ENCODE measurements at regions not wholly inside any gene's neighbourhood (a gene's known extent, or its start where the extent isn't known, plus 50 kb on each side); places are given as distances from the start of the nearest gene placed in this dataset.
"Not testable (repeated sequence)": the region's sequence is repeated elsewhere in the genome, so short reads cannot be mapped to it uniquely, and the experiment has no call there.

DNA sequence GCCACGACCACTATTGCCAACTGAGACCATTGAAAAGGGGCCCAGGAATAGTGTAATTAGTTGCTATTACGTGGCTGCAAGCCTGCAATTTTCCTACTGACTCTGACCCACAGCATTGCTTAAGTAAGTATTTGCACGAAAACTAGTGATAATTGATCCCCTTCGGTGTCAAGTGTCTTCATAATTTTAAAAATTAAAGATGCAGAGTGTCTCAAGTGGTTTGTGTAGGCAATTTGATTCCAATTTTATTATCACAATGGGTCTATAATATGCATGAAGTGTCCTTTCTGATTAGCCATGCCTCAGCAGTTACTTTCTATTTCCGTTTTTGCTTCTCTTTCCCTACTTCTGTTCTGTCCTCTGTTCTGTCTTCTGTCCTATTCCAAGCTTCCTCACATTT lies 259.2 kb downstream of the C3orf38 start:
- DNase-seq (ENCODE audit: low spot score), result no peak

DNA sequence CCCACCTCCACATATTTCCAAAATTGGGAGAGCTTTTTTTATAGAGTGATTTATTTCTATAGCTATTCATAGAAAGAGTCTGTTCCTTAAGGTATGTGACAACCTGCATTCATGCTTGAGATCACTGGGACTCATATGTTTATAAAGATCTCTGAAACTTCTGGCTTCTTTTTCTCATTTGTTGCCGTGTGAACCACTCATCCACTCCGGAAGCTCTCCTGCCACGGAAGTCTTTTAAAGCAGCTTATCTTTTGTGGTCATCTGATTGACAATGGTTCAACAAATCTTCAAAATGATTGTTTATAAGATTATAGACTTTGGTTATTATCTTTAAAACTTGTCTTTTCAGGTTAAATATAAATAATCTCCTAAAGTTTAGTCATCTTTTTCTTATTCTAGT lies 260.5 kb downstream of the C3orf38 start:
- no peak for DNase-seq (ENCODE audit: low spot score)

DNA sequence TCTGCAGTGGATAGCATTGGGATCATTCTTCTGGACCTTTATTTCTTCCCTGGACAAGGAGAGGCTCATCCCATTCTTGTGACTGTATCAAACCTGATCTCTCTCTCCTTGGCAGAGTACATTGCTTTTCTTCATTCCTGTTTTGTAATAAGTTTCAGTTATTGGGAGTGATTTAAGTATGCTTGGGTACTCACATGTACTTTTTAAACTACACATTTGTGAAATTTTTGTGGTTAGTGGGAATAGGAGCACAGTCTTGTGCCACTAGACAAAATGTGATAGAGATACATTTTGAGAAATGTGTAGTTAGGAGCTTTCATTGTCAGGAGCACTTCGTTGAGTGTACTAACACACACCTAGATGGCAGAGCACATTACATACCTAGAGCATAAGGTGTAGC lies 262.6 kb downstream of the C3orf38 start:
- DNase-seq (ENCODE audit: low spot score), result no peak

DNA sequence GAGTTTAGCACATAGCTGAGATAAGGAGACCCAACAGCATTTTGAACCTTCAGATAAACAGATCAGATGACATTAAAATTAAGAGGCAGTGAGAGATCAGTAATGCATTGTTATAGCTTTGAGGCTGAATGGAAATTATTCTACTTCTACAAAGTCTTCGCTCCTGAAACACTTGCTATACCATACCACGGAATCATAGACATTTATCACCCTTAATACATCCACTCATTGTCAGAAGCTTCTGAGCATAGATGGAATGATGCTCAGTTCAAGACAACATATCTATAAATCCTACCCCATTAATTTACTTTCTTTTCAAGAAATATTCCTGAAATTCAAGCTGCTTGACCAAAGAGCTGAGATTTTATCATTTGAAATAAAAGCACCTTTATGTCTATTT lies 266.7 kb downstream of the C3orf38 start:
- no peak for DNase-seq (ENCODE audit: low spot score)

DNA sequence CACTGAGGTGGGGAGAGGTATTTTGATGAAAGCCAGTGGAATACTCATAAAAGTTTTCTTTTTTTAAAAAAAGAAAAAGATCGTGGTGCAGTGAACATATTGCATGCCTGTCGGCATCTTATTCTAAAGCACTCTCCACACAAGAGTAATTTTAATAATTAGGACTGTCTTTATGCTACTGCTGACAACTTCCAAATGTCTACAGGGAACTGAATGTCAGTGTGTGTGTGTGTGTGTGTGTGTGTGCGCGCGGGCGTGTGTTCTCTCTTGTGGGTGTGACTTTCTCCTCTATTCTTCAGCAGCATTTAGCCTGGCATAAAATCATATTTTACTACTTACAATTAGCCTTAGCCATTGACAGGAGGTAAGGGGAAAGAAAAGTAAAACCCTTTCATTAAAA lies 268.5 kb downstream of the C3orf38 start:
- no peak for DNase-seq (ENCODE audit: low spot score)

DNA sequence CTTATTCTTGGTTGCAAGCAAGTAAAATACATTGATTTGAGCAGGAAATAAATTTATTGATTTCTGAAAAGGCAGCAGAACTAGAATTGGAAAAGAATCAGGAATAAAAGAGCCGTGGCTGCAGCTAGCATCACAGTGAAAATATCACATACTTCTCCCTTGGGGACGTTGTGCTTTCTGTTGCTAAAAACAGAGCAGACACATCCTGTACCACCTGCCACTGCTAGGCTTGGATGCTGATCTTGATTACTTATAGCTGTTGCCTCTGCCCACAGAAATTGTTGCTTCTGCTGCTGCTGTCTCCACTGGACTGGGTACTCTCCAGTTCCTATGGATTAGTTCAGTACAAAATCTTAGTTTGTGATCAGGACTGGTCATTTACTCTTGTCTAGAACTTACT lies 283.8 kb downstream of the C3orf38 start:
- no peak for DNase-seq (ENCODE audit: low spot score)

DNA sequence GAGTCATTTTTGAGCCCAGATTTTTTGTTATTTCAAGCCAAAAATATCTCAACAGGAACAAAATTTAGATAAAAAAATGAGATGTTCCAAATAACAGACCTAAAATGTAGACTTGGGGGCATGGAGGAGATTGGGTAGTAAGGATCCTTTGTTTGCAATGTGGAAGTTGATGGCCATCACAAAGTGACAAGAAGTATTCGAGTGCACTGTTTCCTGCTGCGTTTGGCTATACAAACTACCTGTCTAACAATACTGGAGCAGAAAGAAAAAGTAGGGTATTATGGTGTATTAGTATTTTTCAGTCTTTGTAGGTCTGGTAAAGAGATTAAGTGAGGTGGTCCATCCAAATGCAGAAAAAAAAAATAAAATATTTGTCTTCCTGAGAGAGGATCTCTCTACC lies 284.2 kb downstream of the C3orf38 start:
- DNase-seq (ENCODE audit: low spot score), result no peak

DNA sequence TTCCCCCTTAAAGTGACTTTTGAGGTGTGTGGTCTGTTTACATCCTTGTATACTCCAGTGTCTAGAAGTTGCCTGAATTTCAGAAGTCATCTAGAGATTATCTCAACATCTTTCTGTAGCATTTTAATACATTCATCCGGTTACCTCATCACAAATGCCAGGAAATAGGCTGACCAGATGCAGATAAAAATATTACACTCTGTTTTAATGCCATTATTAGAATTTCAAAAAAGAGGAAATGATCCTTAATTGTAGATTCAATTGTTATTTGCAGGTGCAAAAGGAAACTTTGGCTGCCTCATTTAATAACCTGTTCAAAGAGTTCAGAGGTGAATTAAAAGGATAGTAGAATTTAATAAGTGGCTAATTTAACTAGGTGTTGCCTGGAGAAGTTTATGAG lies 290.9 kb downstream of the C3orf38 start:
- no peak for DNase-seq (ENCODE audit: low spot score)

DNA sequence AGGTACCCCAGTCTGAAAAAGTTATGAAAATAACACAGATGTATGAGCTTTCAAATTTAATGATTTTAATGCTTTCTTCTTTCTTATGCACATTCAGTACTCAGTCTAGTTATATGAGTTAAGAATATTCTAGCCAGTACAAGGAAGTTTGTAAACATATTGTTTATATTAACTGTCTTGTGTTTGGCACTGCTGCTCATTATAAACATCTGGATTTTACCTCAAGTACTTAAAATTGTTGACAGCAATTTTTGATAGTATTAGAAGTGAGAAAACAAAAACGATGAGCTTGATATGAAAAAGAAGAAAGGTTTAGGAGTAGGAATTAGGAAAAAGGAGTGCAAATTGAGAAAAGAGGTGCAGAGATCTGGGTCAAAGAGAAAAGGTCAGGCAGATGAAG lies 293.3 kb downstream of the C3orf38 start:
- no peak for DNase-seq (ENCODE audit: low spot score)

DNA sequence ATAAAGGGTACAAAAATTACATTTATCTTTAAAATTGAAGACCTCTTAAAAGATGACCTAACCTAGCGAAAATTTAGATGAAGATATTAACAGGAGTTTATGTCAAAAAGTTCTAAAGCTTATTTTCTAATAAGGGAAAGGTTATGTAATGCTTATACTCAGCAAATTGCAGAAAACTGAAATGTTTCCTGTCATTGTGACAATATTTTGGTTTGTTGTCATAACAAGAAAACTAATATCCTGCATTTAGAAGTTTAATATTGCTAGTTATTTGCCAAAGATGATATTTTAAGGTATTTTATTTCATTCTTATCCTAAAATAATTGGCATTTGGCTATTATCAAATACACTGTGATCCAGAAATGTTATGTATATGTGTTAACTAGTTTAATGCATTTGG lies 294.5 kb downstream of the C3orf38 start:
- no peak for DNase-seq (ENCODE audit: low spot score)

DNA sequence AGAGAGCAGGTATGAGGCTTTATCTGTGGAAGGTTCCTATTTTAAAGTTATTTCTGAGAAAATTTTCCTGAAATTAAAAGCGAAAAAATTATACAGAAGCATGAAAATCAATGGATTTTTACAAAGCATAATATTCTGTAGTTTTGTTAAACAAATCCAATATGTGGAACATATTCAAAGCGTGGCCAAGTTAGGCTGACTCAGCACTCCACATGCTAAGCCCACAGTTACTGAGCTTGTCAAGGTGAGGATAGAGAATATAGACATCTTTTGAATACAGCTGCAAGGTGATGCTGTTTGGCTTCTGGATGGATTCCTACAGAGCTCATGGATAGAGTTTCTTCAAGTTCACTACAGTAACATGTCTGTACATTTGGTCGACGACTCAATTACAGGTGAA lies 302.5 kb downstream of the C3orf38 start:
- DNase-seq (ENCODE audit: low spot score), result no peak

DNA sequence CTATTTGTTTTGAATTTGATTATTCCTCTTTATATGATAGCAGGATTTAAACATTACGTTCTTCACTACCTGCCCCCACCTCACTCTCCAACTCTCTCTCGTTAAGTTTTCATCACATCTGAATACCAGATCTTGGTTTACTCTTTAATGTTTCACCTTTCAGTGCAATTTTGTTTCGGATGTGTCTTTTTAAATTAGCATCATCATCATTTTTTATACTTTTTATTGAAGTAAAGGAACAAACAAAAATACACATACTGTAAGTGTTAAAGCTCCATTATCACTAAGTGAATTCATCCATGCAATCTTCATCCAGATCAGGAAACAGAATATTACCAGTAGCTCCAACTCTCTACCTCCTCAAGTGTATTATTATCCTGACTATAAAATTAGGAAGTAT lies 310.6 kb downstream of the C3orf38 start:
- DNase-seq (ENCODE audit: low spot score), result no peak

DNA sequence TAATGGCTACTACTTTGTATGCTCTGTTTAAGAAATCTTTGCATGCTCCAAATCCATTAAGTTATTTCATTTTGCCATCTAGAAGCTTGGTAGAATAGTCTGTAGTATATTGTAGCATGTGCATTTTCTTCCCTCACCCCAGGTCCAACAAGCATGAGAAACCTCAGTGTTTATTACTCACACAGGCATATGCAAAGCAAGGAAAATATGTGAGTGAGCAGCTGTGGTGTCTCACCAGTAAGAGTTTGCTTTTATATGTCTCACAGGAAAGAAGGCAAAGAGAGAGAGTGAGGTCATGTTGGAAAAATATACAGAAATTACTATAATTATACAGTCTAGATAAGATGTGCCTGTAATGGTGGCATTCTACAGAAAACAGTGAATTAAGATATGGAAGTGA lies 312.5 kb downstream of the C3orf38 start:
- no peak for DNase-seq (ENCODE audit: low spot score)

DNA sequence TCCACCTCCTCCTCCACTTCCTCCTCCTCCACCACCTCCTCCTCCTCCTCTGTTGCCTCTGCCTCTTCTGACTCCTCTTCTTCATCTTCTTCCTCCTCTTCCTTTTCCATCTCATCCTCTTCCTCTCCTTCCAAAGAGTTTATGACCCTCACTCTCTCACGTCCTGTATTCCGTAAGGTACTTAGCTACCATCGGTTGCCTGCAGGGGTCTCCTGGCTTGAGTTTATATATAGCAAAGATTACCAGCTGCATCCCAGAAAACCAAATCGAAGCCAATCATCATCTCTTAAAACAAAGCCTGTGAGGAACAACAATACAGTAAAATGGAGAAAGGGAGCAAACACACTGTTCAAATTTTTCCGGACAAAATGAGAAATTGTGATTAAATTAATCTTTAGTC lies 317.4 kb downstream of the C3orf38 start:
- DNase-seq (ENCODE audit: low spot score), result no peak

DNA sequence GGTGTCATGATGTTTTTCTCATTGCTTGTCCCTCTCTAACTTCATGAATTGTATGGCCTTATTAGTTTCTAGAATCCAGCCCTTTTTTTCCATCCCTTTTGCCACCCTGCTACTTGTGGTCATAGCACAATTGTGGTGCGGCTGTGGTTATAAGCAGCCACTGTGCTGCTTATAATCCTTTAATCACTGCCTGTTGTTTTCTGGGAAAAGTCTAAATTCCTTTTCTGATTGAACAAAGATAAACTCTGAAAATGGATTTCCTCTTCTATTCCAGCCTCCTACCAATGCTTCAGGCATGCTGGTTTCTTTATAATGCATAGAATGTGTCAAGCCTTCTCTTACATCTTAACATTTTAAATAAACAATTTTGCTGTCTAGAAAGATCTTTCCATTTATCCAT lies 319.5 kb downstream of the C3orf38 start:
- no peak for DNase-seq (ENCODE audit: low spot score)

DNA sequence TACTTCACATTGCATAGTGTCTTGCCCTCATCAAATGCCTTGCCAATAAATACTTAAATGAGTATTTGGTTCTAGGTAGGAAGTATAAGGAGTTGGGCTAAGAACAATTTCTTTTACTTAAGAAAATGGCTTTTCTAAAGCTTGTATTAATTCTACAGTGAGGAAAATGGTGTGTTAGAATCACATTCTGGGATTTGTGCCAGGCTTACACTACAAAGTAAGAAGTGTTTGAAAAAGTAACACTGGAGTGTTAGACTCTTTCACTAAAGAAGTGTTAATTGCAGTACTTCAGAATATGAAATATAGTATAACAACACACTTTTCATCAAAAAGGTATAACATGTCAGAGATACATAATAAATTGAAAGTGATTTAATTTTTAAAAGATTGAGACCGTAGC lies 328.7 kb downstream of the C3orf38 start:
- DNase-seq (ENCODE audit: low spot score), result no peak

DNA sequence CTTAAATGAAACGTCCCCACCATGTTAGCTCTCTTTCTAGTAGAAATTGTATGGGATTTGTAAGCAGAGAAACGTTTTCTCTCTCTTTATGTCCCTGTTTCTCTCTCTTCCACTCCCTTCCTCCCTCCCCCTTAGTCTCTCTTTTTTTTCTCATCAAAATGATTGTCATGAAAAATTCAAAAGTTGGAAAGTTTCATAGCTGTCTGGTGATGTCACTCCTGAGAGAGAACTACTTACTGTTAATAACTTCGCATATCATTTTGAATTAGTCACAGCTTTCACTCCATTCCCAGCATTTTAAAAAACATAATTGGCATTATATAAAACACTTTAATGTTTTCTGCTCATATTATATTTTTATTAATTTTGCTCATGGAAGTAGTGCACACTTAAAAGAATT lies 331.1 kb downstream of the C3orf38 start:
- no peak for DNase-seq (ENCODE audit: low spot score)

DNA sequence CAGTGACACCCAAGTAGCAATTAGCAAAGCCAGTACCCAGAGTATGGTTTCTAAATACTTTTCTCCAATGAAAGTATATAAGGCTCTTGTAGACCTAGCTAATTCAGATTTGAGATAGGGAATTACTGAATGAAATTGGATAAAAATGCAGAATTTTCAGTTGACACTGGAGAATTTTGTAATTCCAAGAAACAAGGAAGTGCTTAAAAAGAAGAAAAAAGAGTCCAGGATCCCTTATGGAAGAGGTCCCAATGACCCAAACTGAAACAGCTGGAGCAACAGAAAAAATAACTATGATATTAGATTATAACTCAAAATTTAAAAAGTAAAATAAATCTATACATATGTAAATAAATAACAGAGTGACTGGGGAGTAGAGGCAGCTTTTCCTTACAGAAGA lies 335.2 kb downstream of the C3orf38 start:
- DNase-seq (ENCODE audit: low spot score), result no peak

DNA sequence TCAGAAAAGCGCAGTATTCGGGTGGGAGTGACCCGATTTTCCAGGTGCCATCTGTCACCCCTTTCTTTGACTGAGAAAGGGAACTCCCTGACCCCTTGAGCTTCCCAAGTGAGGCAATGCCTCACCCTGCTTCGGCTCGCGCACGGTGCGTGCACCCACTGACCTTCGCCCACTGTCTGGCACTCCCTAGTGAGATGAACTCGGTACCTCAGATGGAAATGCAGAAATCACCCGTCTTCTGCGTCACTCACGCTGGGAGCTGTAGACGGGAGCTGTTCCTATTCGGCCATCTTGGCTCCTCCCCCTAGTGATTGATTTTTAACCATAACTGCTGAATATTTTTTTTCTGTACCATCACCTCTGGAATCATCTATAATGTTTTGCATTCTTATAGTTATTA lies 359.1 kb downstream of the C3orf38 start:
- DNase-seq (ENCODE audit: low spot score), result not testable (repeated sequence)

DNA sequence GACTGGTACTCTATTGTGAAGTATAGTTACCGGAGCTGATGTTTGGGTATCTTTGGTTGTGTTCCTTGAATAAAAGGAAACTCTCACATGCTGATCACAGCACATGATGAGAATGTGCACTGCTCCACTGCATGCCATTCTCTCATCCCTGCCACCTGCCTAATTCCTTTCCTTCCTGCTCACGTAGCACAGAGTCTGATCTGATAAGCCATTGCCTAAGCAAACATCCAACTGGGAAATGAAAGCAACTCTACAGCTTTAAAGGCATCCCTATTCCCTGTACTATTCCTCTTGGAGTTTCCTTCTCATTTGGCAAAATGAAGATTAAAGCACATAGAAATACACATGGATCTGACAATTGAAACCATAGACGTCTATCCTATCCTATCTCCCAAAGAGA lies 359.8 kb downstream of the C3orf38 start:
- no peak for DNase-seq (ENCODE audit: low spot score)

DNA sequence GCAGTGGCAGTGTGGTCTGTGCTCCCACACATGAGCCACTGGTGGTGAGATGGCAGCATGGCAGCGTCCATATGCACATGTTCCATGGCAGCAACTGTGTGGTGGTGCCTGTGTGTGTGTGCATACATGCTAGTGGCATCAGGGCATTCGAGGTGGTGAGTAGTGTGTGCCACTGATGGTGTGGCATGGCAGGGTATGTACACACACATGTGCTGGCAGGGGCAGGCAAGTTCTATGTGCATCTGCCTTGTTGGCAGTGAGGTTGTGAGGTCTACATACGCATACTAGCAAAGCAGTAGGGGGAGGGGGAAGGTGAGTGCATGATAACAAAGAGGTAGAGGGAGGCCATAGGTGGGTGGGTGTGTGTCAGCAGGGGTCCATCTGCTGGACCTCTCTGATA lies 378.7 kb downstream of the C3orf38 start:
- DNase-seq (ENCODE audit: low spot score), result no peak

DNA sequence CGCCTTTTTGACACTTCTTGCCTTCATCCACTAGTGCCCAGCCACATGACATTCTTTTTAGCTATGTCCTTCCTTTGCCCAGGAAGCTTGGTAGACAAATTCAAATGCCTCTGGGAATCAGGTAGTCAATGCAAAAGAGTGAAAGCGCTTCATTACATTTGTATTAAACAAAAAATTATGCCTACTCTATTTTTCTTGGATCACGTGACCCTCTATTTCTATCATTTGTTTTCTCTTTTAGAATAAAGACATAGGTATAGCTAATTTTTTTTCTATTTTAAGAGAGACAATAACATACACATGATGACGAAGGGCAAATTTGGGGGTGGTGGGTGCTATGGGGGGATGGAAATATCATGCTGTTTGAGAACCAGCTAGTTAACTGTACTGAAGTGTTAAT lies 384.8 kb downstream of the C3orf38 start:
- DNase-seq (ENCODE audit: low spot score), result no peak

DNA sequence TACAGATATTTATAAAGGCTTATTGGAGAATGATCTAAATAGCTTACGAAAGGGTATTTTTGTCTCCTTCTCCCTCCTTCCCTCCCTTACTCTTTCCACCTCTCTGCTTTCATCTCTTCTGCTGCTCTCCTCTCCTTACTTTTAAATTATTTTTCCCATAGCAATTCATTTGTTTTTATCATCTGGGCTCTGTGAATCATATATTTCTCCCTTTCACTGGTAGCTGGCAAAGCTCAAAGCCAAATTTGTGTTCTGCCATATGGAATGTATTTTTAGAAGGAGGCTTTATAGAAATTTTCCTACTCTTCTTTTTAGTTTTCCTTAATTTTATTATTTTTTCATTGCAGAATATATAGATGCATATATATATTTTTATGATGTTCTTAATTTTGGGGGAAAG lies 385.8 kb downstream of the C3orf38 start:
- DNase-seq (ENCODE audit: low spot score), result no peak

DNA sequence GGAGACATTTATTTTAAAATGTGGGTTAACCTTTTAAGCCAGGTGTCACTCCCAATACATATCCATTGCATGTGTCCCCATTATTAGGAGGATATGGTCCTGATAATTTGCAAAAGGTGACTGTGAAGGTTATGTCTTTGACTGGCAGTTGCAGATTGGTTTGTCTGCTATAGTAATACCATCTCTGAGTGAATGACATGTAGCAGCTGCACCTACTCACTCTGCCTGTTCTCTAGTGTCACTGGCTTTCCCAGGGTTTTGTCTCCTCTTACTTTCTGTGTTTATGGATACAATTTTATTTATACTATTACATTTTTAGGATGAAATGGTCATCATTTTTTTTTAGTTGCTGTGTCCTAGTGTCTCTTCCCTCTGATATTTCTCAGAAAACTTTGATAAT lies 393.2 kb downstream of the C3orf38 start:
- DNase-seq (ENCODE audit: low spot score), result no peak

DNA sequence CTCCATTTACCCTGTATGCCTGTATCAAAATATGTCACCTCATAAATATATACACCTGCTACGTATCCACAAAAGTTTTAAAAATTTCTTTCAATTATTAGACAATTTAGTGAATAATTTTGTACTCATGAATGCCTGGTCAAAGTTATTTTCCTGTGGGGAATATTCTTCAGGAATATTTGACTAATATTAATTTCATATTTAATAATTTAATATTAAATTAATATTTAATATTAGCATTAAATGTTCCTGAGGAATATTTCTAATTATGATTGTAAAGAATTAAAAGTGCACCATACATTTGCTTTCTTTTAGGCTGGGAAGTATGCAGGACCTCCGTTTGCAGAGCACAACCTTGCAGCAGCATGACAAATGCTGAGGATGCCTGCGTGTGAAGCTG lies 422.7 kb downstream of the C3orf38 start:
- no peak for DNase-seq (ENCODE audit: low spot score)

DNA sequence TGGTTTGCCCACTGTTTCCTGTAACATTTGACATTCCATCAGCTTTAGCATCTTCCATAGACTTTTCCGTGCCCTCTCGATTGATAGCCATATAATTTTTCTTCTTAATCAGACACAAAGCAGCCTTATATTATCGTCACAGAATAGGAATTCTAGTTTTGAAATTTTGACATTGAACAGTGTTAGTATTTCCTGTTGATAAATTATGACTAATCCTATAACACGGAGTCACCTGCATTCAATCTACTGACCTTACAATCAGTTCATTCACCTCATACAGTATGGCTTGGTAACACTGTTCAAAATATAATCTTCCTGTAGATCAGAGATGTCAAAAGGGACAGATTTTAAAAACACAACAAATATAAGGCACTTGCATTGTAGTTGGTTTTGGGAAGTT lies 423.7 kb downstream of the C3orf38 start:
- DNase-seq (ENCODE audit: low spot score), result no peak

All from hematopoietic multipotent progenitor cell treated with erythropoietin and hydrocortisone succinate and interleukin-3 and kit ligand, for 17 days (in vitro differentiated cells).